Testis (tissue), 2 donors: ENCODE measurements at regions not wholly inside any gene's neighbourhood (a gene's known extent, or its start where the extent isn't known, plus 50 kb on each side); places are given as distances from the start of the nearest gene placed in this dataset.

Source experiments
- DNase-seq: peaks from one replicate; pipeline ENCODE4 v3.0.0-alpha.2; 2019
- H3K27ac ChIP-seq, 2 donors: fragments of 200-600 bp; sonication (generic); one replicate each; pipeline ENCODE4 v1.5.1; 2019
- H3K27me3 ChIP-seq: fragments of 200-600 bp; sonication (generic); one replicate; pipeline ENCODE4 v1.5.1; 2019
- H3K36me3 ChIP-seq: fragments of 200-600 bp; sonication (generic); one replicate; pipeline ENCODE4 v1.5.1; 2017; ENCODE audit warnings: low read depth; ENCODE audit errors: missing control alignments
- H3K4me1 ChIP-seq: fragments of 200-600 bp; sonication (generic); one replicate; pipeline ENCODE4 v1.5.1; 2019
- H3K4me3 ChIP-seq, 2 donors: fragments of 200-600 bp; sonication (generic); one replicate each; pipeline ENCODE4 v1.5.1; 2017 to 2019
- H3K9me3 ChIP-seq: fragments of 200-600 bp; sonication (generic); one replicate; pipeline ENCODE4 v1.5.1; 2017
- CTCF ChIP-seq, 3 experiments: fragments of 450-650 bp in 2 of 3; fragments of 200-600 bp in 1 of 3; sonication (generic) in 1 of 3; IDR thresholded peaks; one replicate each; pipeline ENCODE4 v1.5.1; 2016 to 2019; ENCODE audit warnings: antibody characterized with exemption in 3 of 3, mild to moderate bottlenecking in 2 of 3, moderate library complexity in 1 of 3
- POLR2A ChIP-seq: fragments of 450-650 bp; IDR thresholded peaks from one replicate; pipeline ENCODE4 v1.6.1; 2017; ENCODE audit warnings: antibody characterized with exemption, mild to moderate bottlenecking, moderate library complexity
- WGBS, 2 donors: methylation state at CpG; one replicate each; pipeline ENCODE4 v1.1.5; 2018; 5-methylcytosine and 5-hydroxymethylcytosine counted together
- intact Hi-C: fragments of 100-400 bp; cut with DNase I; formaldehyde crosslinking; loops from one replicate; pipeline ENCODE4 v1.15.1; 2023; ENCODE audit warnings: low total_unique reads

- H3K4me1 ChIP-seq, result no peaks in the 10 kb centered on the region
- H3K4me3 ChIP-seq, result no peak overlapping the region
- H3K27me3 ChIP-seq, result no peaks in the 10 kb centered on the region
- TF ChIP-seq CTCF (IDR thresholded peaks at IDR 0.05) (no peak), POLR2A (no peak)
- no peaks in the 10 kb centered on the region for H3K36me3 ChIP-seq
- no peaks in the 10 kb centered on the region for H3K9me3 ChIP-seq
- no peak overlapping the region for H3K27ac ChIP-seq
- DNase-seq, result no peak
- 82 to 85% methylated on average over 3 of the region's 3 CpGs for WGBS, 2 donors
- intact Hi-C loops, result no loop called here
Observed at GRCh38 chr3:22485954-22486353, 717.2 kb upstream of the UBE2E2 start.

- no peaks in the 10 kb centered on the region for H3K36me3 ChIP-seq
Observed at GRCh38 chr3:22490747-22491146, 712.4 kb upstream of the UBE2E2 start.

GRCh38 chr3:22491344-22491743, 711.8 kb upstream of the UBE2E2 start:
- DNase-seq, result no peak
- Histone ChIP-seq H3K4me3 (no peak overlapping the region), H3K36me3 (no peaks in the 10 kb centered on the region), H3K27ac (no peak overlapping the region), H3K27me3 (no peaks in the 10 kb centered on the region), H3K4me1 (no peaks in the 10 kb centered on the region), H3K9me3 (no peaks in the 10 kb centered on the region)
- WGBS, 2 donors, result 42 to 64% methylated on average over 1 of the region's 1 CpG
- TF ChIP-seq CTCF (IDR thresholded peaks at IDR 0.05) (no peak), POLR2A (no peak)
- intact Hi-C loops, result no loop called here

More at GRCh38 chr3:22490747-22491146, 712.4 kb upstream of the UBE2E2 start:
- no peak for DNase-seq
- no peaks in the 10 kb centered on the region for H3K9me3 ChIP-seq
- H3K27me3 ChIP-seq, result no peaks in the 10 kb centered on the region
- intact Hi-C loops, result no loop called here
- TF ChIP-seq CTCF (IDR thresholded peaks at IDR 0.05) (no peak), POLR2A (no peak)
- no peak overlapping the region for H3K27ac ChIP-seq
- WGBS, 2 donors, result 73% methylated on average over 1 of the region's 1 CpG
- no peaks in the 10 kb centered on the region for H3K4me1 ChIP-seq
- no peak overlapping the region for H3K4me3 ChIP-seq

GRCh38 chr3:22492342-22492741, 710.8 kb upstream of the UBE2E2 start:
- WGBS, 2 donors, result 71 to 77% methylated on average over 2 of the region's 2 CpGs
- Histone ChIP-seq H3K4me3 (no peak overlapping the region), H3K9me3 (no peaks in the 10 kb centered on the region), H3K4me1 (no peaks in the 10 kb centered on the region), H3K27ac (no peak overlapping the region), H3K36me3 (no peaks in the 10 kb centered on the region), H3K27me3 (no peaks in the 10 kb centered on the region)
- no peak for DNase-seq
- intact Hi-C loops, result no loop called here
- no peak for TF ChIP-seq CTCF (IDR thresholded peaks at IDR 0.05)
- no peak for TF ChIP-seq POLR2A

GRCh38 chr3:22495241-22495640, 707.9 kb upstream of the UBE2E2 start:
- intact Hi-C loops, result no loop called here
- Histone ChIP-seq H3K4me1 (no peaks in the 10 kb centered on the region), H3K27me3 (no peaks in the 10 kb centered on the region), H3K36me3 (no peaks in the 10 kb centered on the region), H3K9me3 (no peaks in the 10 kb centered on the region), H3K4me3 (no peak overlapping the region), H3K27ac (no peak overlapping the region)
- 66 to 73% methylated on average over 2 of the region's 2 CpGs for WGBS, 2 donors
- TF ChIP-seq POLR2A (no peak), CTCF (IDR thresholded peaks at IDR 0.05) (no peak)
- no peak for DNase-seq
